22Rv1 (cell line): ENCODE measurements at regions not wholly inside any gene's neighbourhood (a gene's known extent, or its start where the extent isn't known, plus 50 kb on each side); places are given as distances from the start of the nearest gene placed in this dataset.

Source experiments
- CTCF ChIP-seq: fragments of 450-650 bp; IDR thresholded peaks from 2 replicates; pipeline ENCODE4 v1.5.1; 2017; ENCODE audit warnings: mild to moderate bottlenecking
- ZFX ChIP-seq: fragments of 450-650 bp; IDR thresholded peaks from 2 replicates; pipeline ENCODE4 v1.6.1; 2017; ENCODE audit warnings: antibody characterized with exemption, borderline replicate concordance

- TF ChIP-seq CTCF = no peak
- TF ChIP-seq ZFX = no peak
These were observed 291.5 kb upstream of the GULP1 start for GRCh38 chr2:188000189-188000588.
